GM23338 (cell line): ENCODE measurements at regions not wholly inside any gene's neighbourhood (a gene's known extent, or its start where the extent isn't known, plus 50 kb on each side); places are given as distances from the start of the nearest gene placed in this dataset.

Source experiments
- ATAC-seq: fragments of 200-7000 bp; cut with Tn5 transposase; 3 replicates; pipeline ENCODE4 v1.9.1; 2020
- DNase-seq: peaks from one replicate; pipeline ENCODE4 v3.0.0-alpha.2; 2015; ENCODE audit warnings: low spot score
- H2AFZ ChIP-seq: fragments of 200-600 bp; sonication (generic); 2 replicates; pipeline ENCODE4 v1.8.0; 2016; ENCODE audit warnings: antibody characterized with exemption, mild to moderate bottlenecking, moderate library complexity
- H3F3A ChIP-seq: fragments of 200-600 bp; sonication (generic); replicated peaks from 2 replicates; pipeline ENCODE4 v1.8.0; 2017; ENCODE audit warnings: antibody characterized with exemption, mixed run types, low read depth
- H3K27ac ChIP-seq: fragments of 200-600 bp; sonication (generic); 2 replicates; pipeline ENCODE4 v1.6.1; 2016; ENCODE audit warnings: low read depth
- H3K27me3 ChIP-seq: fragments of 200-600 bp; sonication (generic); 2 replicates; pipeline ENCODE4 v1.8.0; 2016; ENCODE audit warnings: mild to moderate bottlenecking, mixed run types, moderate library complexity; ENCODE audit not compliant: insufficient read depth
- H3K36me3 ChIP-seq: fragments of 200-600 bp; sonication (generic); 2 replicates; pipeline ENCODE4 v1.8.0; 2016; ENCODE audit warnings: mild to moderate bottlenecking; ENCODE audit not compliant: insufficient read depth
- H3K4me1 ChIP-seq: fragments of 200-600 bp; sonication (generic); 2 replicates; pipeline ENCODE4 v1.8.0; 2016; ENCODE audit warnings: mild to moderate bottlenecking, moderate library complexity; ENCODE audit not compliant: insufficient read depth
- H3K4me2 ChIP-seq: fragments of 200-600 bp; sonication (generic); 2 replicates; pipeline ENCODE4 v1.7.1; 2017; ENCODE audit warnings: mixed run types
- H3K4me3 ChIP-seq: fragments of 200-600 bp; sonication (generic); 2 replicates; pipeline ENCODE4 v1.6.1; 2016; ENCODE audit warnings: mixed run types
- H3K79me2 ChIP-seq: fragments of 200-600 bp; sonication (generic); replicated peaks from 2 replicates; pipeline ENCODE4 v1.8.0; 2017; ENCODE audit warnings: mild to moderate bottlenecking; ENCODE audit not compliant: insufficient read depth
- H3K9me2 ChIP-seq: fragments of 200-600 bp; sonication (generic); 2 replicates; pipeline ENCODE4 v1.8.0; 2017; ENCODE audit not compliant: insufficient read depth
- H4K20me1 ChIP-seq: fragments of 200-600 bp; sonication (generic); replicated peaks from 2 replicates; pipeline ENCODE4 v1.8.0; 2017; ENCODE audit warnings: mild to moderate bottlenecking; ENCODE audit not compliant: insufficient read depth
- H3K27ac Mint-ChIP-seq: 2 replicates; pipeline ENCODE4 v1.8.0; 2020; ENCODE audit warnings: inconsistent platforms, mild to moderate bottlenecking, moderate library complexity, mixed read lengths
- H3K27me3 Mint-ChIP-seq: 3 replicates; pipeline ENCODE4 v1.8.0; 2022; ENCODE audit warnings: low read depth, mild to moderate bottlenecking, moderate library complexity, mixed read lengths, inconsistent platforms; ENCODE audit not compliant: insufficient read depth, poor library complexity
- H3K36me3 Mint-ChIP-seq: 3 replicates; pipeline ENCODE4 v1.8.0; 2021; ENCODE audit warnings: low read depth, mild to moderate bottlenecking, inconsistent platforms, moderate library complexity, mixed read lengths
- H3K4me1 Mint-ChIP-seq: 3 replicates; pipeline ENCODE4 v1.8.0; 2020; ENCODE audit warnings: mild to moderate bottlenecking, inconsistent platforms, mixed read lengths
- H3K4me3 Mint-ChIP-seq: 3 replicates; pipeline ENCODE4 v1.8.0; 2021; ENCODE audit warnings: moderate library complexity, mild to moderate bottlenecking, inconsistent platforms, mixed read lengths
- H3K9me3 Mint-ChIP-seq: 3 replicates; pipeline ENCODE4 v1.8.0; 2020; ENCODE audit warnings: moderate library complexity, mild to moderate bottlenecking, inconsistent platforms, mixed read lengths
- CTCF ChIP-seq, 2 experiments: fragments of 200-600 bp in 1 of 2; sonication (generic) in 1 of 2; conservative IDR thresholded peaks; 2 replicates each; pipeline versions ENCODE4 v1.5.1 to v1.6.1; 2016 to 2017; ENCODE audit warnings: antibody characterized with exemption in 2 of 2, low read depth in 2 of 2, mild to moderate bottlenecking in 2 of 2, moderate library complexity in 1 of 2
- ETS1 ChIP-seq: IDR thresholded peaks from 2 replicates; pipeline ENCODE4 v1.6.1; 2016; ENCODE audit warnings: antibody characterized with exemption
- NANOG ChIP-seq: IDR thresholded peaks from 2 replicates; pipeline ENCODE4 v1.6.1; 2016; ENCODE audit warnings: antibody characterized with exemption, borderline replicate concordance
- REST ChIP-seq: IDR thresholded peaks from one replicate; pipeline ENCODE4 v1.6.1; 2018; ENCODE audit warnings: antibody characterized with exemption; ENCODE audit not compliant: unreplicated experiment
- STAT1 ChIP-seq: IDR thresholded peaks from one replicate; pipeline ENCODE4 v1.6.1; 2016; ENCODE audit warnings: antibody characterized with exemption; ENCODE audit not compliant: unreplicated experiment
- ZNF114 ChIP-seq: fragments of 250-450 bp; sonication (Bioruptor Pico); IDR thresholded peaks from 2 replicates; pipeline ENCODE4 v1.5.0; 2020; ENCODE audit warnings: mild to moderate bottlenecking, moderate library complexity
- ZNF331 ChIP-seq: fragments of 250-450 bp; sonication (Bioruptor Pico); IDR thresholded peaks from 2 replicates; pipeline ENCODE4 v1.5.0; 2020; ENCODE audit warnings: low read depth, mild to moderate bottlenecking, moderate library complexity
- ZNF462 ChIP-seq: fragments of 250-450 bp; sonication (Bioruptor Pico); IDR thresholded peaks from 2 replicates; pipeline ENCODE4 v1.5.0; 2020; ENCODE audit warnings: mild to moderate bottlenecking, moderate library complexity

- Histone ChIP-seq H3K4me3 (no peak overlapping the region), H4K20me1 (no peaks in the 10 kb centered on the region), H3K4me1 (peaks cover 32% of the 10 kb centered on the region), H3K27me3 (no peaks in the 10 kb centered on the region), H3K36me3 (peaks cover 6% of the 10 kb centered on the region; the same call in 1 of the 2 replicates), H2AFZ (0 out of 2 replicates have a peak overlapping the region, but pooled peaks have one; percentile 32), H3K27ac (no peak overlapping the region), H3K79me2 (no peaks in the 10 kb centered on the region), H3F3A (peaks cover 9% of the 10 kb centered on the region), H3K9me2 (peaks cover 4% of the 10 kb centered on the region; the same call in 1 of the 2 replicates), H3K4me2 (no peak overlapping the region)
- ATAC-seq (no peak), DNase-seq (no peak)
- Mint-ChIP-seq H3K36me3 (peaks cover 21% of the 10 kb centered on the region; the same call in 2 of the 3 replicates), H3K27ac (no peak overlapping the region), H3K4me1 (peaks cover 44% of the 10 kb centered on the region), H3K9me3 (peaks cover 21% of the 10 kb centered on the region; the same call in 2 of the 3 replicates), H3K27me3 (peaks cover 8% of the 10 kb centered on the region), H3K4me3 (no peak overlapping the region)
- TF ChIP-seq REST (no peak), ETS1 (no peak), NANOG (no peak), ZNF462 (no peak), ZNF114 (CRISPR knock-in tag) (no peak), CTCF (conservative IDR thresholded peaks at IDR 0.05; ENCODE audit: low read depth in 2 of 2) (no peak), STAT1 (no peak), ZNF331 (CRISPR knock-in tag) (no peak)
Measured at GRCh38 chr15:31153531-31153930, 52.0 kb upstream of the TRPM1 start.
